ENCODE measurements at regions not wholly inside any gene's neighbourhood (a gene's known extent, or its start where the extent isn't known, plus 50 kb on each side); places are given as distances from the start of the nearest gene placed in this dataset.

GRCh38 chr5:124627815-124628595, 118.4 kb downstream of the ZNF608 start:
- H3K27ac Mint-ChIP-seq = no peak overlapping the region
- WGBS (ENCODE audit: insufficient coverage) = 61% methylated on average over 8 of the region's 17 CpGs
- H3K4me3 ChIP-seq (ENCODE audit: control extremely low read depth in 1 of 5, extremely low read depth in 1 of 5, insufficient read depth in 1 of 5, low read depth in 2 of 5, low read length in 4 of 5) = no peak overlapping the region
- no peak overlapping the region for H3K9ac ChIP-seq (ENCODE audit: low read length)
- no peaks in the 10 kb centered on the region for H3K9me3 Mint-ChIP-seq (ENCODE audit: insufficient read depth)
- intact Hi-C loops (cut with micrococcal nuclease) = no loop called here
- DNase-seq = no peak
- no peak overlapping the region for H3K4me3 Mint-ChIP-seq
- TF ChIP-seq, protein P1, sequence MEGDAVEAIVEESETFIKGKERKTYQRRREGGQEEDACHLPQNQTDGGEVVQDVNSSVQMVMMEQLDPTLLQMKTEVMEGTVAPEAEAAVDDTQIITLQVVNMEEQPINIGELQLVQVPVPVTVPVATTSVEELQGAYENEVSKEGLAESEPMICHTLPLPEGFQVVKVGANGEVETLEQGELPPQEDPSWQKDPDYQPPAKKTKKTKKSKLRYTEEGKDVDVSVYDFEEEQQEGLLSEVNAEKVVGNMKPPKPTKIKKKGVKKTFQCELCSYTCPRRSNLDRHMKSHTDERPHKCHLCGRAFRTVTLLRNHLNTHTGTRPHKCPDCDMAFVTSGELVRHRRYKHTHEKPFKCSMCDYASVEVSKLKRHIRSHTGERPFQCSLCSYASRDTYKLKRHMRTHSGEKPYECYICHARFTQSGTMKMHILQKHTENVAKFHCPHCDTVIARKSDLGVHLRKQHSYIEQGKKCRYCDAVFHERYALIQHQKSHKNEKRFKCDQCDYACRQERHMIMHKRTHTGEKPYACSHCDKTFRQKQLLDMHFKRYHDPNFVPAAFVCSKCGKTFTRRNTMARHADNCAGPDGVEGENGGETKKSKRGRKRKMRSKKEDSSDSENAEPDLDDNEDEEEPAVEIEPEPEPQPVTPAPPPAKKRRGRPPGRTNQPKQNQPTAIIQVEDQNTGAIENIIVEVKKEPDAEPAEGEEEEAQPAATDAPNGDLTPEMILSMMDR (IDR thresholded peaks at IDR 0.05) = no peak
- TF ChIP-seq EZH2 (IDR thresholded peaks at IDR 0.05; ENCODE audit: borderline replicate concordance, insufficient read depth, low read depth, low read length, poor library complexity, severe bottlenecking) = no peak
- H4K20me1 ChIP-seq (ENCODE audit: control insufficient read depth, insufficient read depth, low read length, poor library complexity, severe bottlenecking) = no peaks in the 10 kb centered on the region
- no peak overlapping the region for H2AFZ ChIP-seq (ENCODE audit: insufficient read depth, low read depth, low read length, poor library complexity, severe bottlenecking)
- no peaks in the 10 kb centered on the region for H3K36me3 ChIP-seq (replicated peaks in 1 of 2; ENCODE audit: control extremely low read depth in 1 of 2, control insufficient read depth in 1 of 2, extremely low read depth in 1 of 2, insufficient read depth in 2 of 2, low read length in 1 of 2)
- no peak for ATAC-seq (ENCODE audit: low read depth)
- POLR2A ChIA-PET = interaction anchor here (0.5 kb wide), 1 partner anchor 120 kb away, joined by 6 read pairs; no protein-coding TSS in a partner anchor
- no peak overlapping the region for H3K4me2 ChIP-seq (replicated peaks; ENCODE audit: low read depth, low read length, poor library complexity, severe bottlenecking)
- H3K27ac ChIP-seq (ENCODE audit: low read length in 2 of 2) = no peak overlapping the region
- H3K4me1 ChIP-seq (ENCODE audit: control insufficient read depth in 2 of 2, insufficient read depth in 2 of 2, low read length in 2 of 2) = peaks cover 0 to 9% of the 10 kb centered on the region in 2 donors
- CTCF ChIA-PET = no interaction called here
- H3K27me3 Mint-ChIP-seq = no peaks in the 10 kb centered on the region
- peaks cover 16% of the 10 kb centered on the region for H3K4me1 Mint-ChIP-seq
- no peaks in the 10 kb centered on the region for H3K79me2 ChIP-seq (ENCODE audit: control insufficient read depth, insufficient read depth, low read length)
- H3K9me3 ChIP-seq (ENCODE audit: control extremely low read depth in 1 of 3, control insufficient read depth in 2 of 3, insufficient read depth in 1 of 3, low read length in 2 of 3) = no peaks in the 10 kb centered on the region
- peaks cover 0 to 5% (median 0%) of the 10 kb centered on the region in 4 experiments for H3K27me3 ChIP-seq (replicated peaks in 1 of 4; ENCODE audit: control extremely low read depth in 1 of 4, control insufficient read depth in 3 of 4, insufficient read depth in 4 of 4, low read length in 3 of 4)

GRCh38 chr5:124626053-124626452, 120.4 kb downstream of the ZNF608 start:
- intact Hi-C loops (cut with micrococcal nuclease) = no loop called here
- H3K27ac Mint-ChIP-seq = no peak overlapping the region
- WGBS (ENCODE audit: insufficient coverage) = 92% methylated on average over 2 of the region's 2 CpGs
- no peak overlapping the region for H3K4me3 Mint-ChIP-seq
- Histone ChIP-seq H3K79me2 (ENCODE audit: control insufficient read depth, insufficient read depth, low read length) (no peaks in the 10 kb centered on the region), H3K4me1 (ENCODE audit: control insufficient read depth in 2 of 2, insufficient read depth in 2 of 2, low read length in 2 of 2) (peaks cover 0 to 6% of the 10 kb centered on the region in 2 donors), H2AFZ (ENCODE audit: insufficient read depth, low read depth, low read length, poor library complexity, severe bottlenecking) (no peak overlapping the region), H3K9ac (ENCODE audit: low read length) (no peak overlapping the region), H3K4me3 (ENCODE audit: control extremely low read depth in 1 of 5, extremely low read depth in 1 of 5, insufficient read depth in 1 of 5, low read depth in 2 of 5, low read length in 4 of 5) (no peak overlapping the region), H3K27ac (ENCODE audit: low read length in 2 of 2) (no peak overlapping the region), H3K27me3 (replicated peaks in 1 of 4; ENCODE audit: control extremely low read depth in 1 of 4, control insufficient read depth in 3 of 4, insufficient read depth in 4 of 4, low read length in 3 of 4) (peaks cover 0 to 5% (median 0%) of the 10 kb centered on the region in 4 experiments), H3K4me2 (replicated peaks; ENCODE audit: low read depth, low read length, poor library complexity, severe bottlenecking) (no peak overlapping the region), H3K36me3 (replicated peaks in 1 of 2; ENCODE audit: control extremely low read depth in 1 of 2, control insufficient read depth in 1 of 2, extremely low read depth in 1 of 2, insufficient read depth in 2 of 2, low read length in 1 of 2) (no peaks in the 10 kb centered on the region), H4K20me1 (ENCODE audit: control insufficient read depth, insufficient read depth, low read length, poor library complexity, severe bottlenecking) (no peaks in the 10 kb centered on the region), H3K9me3 (ENCODE audit: control extremely low read depth in 1 of 3, control insufficient read depth in 2 of 3, insufficient read depth in 1 of 3, low read length in 2 of 3) (no peaks in the 10 kb centered on the region)
- ATAC-seq (ENCODE audit: low read depth) (no peak), DNase-seq (no peak)
- CTCF ChIA-PET = no interaction called here
- H3K4me1 Mint-ChIP-seq = peaks cover 8% of the 10 kb centered on the region
- H3K9me3 Mint-ChIP-seq (ENCODE audit: insufficient read depth) = no peaks in the 10 kb centered on the region
- POLR2A ChIA-PET = interaction anchor here (0.7 kb wide), 1 partner anchor 1010 kb away, joined by 4 read pairs; no protein-coding TSS in a partner anchor
- TF ChIP-seq, protein P1 (IDR thresholded peaks at IDR 0.05) = no peak
- no peak for TF ChIP-seq EZH2 (IDR thresholded peaks at IDR 0.05; ENCODE audit: borderline replicate concordance, insufficient read depth, low read depth, low read length, poor library complexity, severe bottlenecking)
- no peaks in the 10 kb centered on the region for H3K27me3 Mint-ChIP-seq
